ENCODE measurements at regions not wholly inside any gene's neighbourhood (a gene's known extent, or its start where the extent isn't known, plus 50 kb on each side); places are given as distances from the start of the nearest gene placed in this dataset.

GRCh38 chrX:39519566-39520301 is 578.0 kb downstream of the BCOR start:
- TF ChIP-seq, protein P1, sequence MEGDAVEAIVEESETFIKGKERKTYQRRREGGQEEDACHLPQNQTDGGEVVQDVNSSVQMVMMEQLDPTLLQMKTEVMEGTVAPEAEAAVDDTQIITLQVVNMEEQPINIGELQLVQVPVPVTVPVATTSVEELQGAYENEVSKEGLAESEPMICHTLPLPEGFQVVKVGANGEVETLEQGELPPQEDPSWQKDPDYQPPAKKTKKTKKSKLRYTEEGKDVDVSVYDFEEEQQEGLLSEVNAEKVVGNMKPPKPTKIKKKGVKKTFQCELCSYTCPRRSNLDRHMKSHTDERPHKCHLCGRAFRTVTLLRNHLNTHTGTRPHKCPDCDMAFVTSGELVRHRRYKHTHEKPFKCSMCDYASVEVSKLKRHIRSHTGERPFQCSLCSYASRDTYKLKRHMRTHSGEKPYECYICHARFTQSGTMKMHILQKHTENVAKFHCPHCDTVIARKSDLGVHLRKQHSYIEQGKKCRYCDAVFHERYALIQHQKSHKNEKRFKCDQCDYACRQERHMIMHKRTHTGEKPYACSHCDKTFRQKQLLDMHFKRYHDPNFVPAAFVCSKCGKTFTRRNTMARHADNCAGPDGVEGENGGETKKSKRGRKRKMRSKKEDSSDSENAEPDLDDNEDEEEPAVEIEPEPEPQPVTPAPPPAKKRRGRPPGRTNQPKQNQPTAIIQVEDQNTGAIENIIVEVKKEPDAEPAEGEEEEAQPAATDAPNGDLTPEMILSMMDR (IDR thresholded peaks at IDR 0.05; ENCODE audit: poor library complexity, severe bottlenecking): no peak
- TF ChIP-seq TAF1 (IDR thresholded peaks at IDR 0.05; ENCODE audit: low read depth) (no peak), EP300 (conservative IDR thresholded peaks at IDR 0.05; ENCODE audit: poor library complexity, severe bottlenecking) (no peak), RAD21 (conservative IDR thresholded peaks at IDR 0.05) (no peak), SMC3 (conservative IDR thresholded peaks at IDR 0.05; ENCODE audit: poor library complexity) (no peak), MXI1 (conservative IDR thresholded peaks at IDR 0.05; ENCODE audit: poor library complexity, severe bottlenecking) (no peak), REST (IDR thresholded peaks at IDR 0.05; ENCODE audit: borderline replicate concordance) (no peak), EZH2 (IDR thresholded peaks at IDR 0.05; ENCODE audit: borderline replicate concordance, insufficient read depth, low read length, poor library complexity, severe bottlenecking) (no peak), POLR2AphosphoS5 (IDR thresholded peaks at IDR 0.05) (no peak)
